HepG2 (cell line): ENCODE measurements at regions not wholly inside any gene's neighbourhood (a gene's known extent, or its start where the extent isn't known, plus 50 kb on each side); places are given as distances from the start of the nearest gene placed in this dataset.

ENCODE experiments used
- ATAC-seq: fragments of 200-7000 bp; cut with Tn5 transposase; 3 replicates; pipeline ENCODE4 v1.9.1; 2020; ENCODE audit warnings: mild to moderate bottlenecking, moderate library complexity
- BruUV-seq: library from RNA; stranded (reverse); fragments of 400-500 nt; replicated peaks from 2 replicates; lab custom pipeline; 2021; lab: Mats Ljungman, UMichigan
- CTCF ChIA-PET: fragments of 300-600 bp; formaldehyde crosslinking; extraction: SDS; loops from one replicate; lab custom pipeline; 2021; ENCODE audit warnings: low total read pairs, inconsistent platforms, low intra/inter-chr PET ratio; lab: Yijun Ruan, JAX
- POLR2A ChIA-PET: fragments of 350-600 bp; sonication (Branson Sonifier 250); formaldehyde crosslinking; loops from one replicate; lab custom pipeline; 2020; ENCODE audit warnings: antibody characterized with exemption, inconsistent platforms; lab: Yijun Ruan, JAX
- DNase-seq: peaks from one replicate; pipeline ENCODE4 v3.0.0-alpha.2; 2015; ENCODE audit warnings: low spot score
- FAIRE-seq: peaks from 3 replicates; lab custom pipeline; 2011; peaks lifted over from hg19 to GRCh38; lab: Jason Lieb, UNC
- H2AFZ ChIP-seq: one replicate; pipeline ENCODE4 v1.6.1; 2011; ENCODE audit warnings: low read length, inconsistent platforms
- H3K27ac ChIP-seq: fragments of 300-600 bp; 3 replicates; pipeline ENCODE4 v1.8.0; 2011; ENCODE audit warnings: mixed run types, mild to moderate bottlenecking, mixed read lengths, low read length, inconsistent platforms; ENCODE audit not compliant: insufficient read depth; ENCODE audit errors: extremely low read length
- H3K27me3 ChIP-seq, 2 experiments: fragments of 200-600 bp in 1 of 2; 2 replicates in 1 of 2; 3 replicates in 1 of 2; pipeline versions ENCODE4 v1.6.0 to v1.8.0; 2011; ENCODE audit warnings: low read length in 2 of 2, mild to moderate bottlenecking in 2 of 2, moderate library complexity in 2 of 2, inconsistent platforms in 1 of 2; ENCODE audit not compliant: insufficient read depth in 2 of 2, control insufficient read depth in 1 of 2
- H3K36me3 ChIP-seq, 2 experiments: fragments of 200-600 bp in 1 of 2; replicated peaks in 1 of 2; 2 replicates in 1 of 2; 3 replicates in 1 of 2; pipeline versions ENCODE4 v1.5.1 to v1.8.0; 2011; ENCODE audit warnings: low read length in 2 of 2, inconsistent platforms in 1 of 2; ENCODE audit not compliant: insufficient read depth in 2 of 2, control insufficient read depth in 1 of 2
- H3K4me1 ChIP-seq: 2 replicates; pipeline ENCODE4 v1.5.1; 2012; ENCODE audit warnings: low read length, inconsistent platforms; ENCODE audit not compliant: insufficient read depth
- H3K4me2 ChIP-seq: 2 replicates; pipeline ENCODE4 v1.6.0; 2011; ENCODE audit warnings: low read depth, low read length, inconsistent platforms
- H3K4me3 ChIP-seq, 3 experiments: fragments of 200-600 bp in 1 of 3; sonication (generic), shearing (Covaris generic) in 1 of 3; replicated peaks in 1 of 3; 2 replicates each; pipeline ENCODE4 v1.5.1; 2011 to 2016; ENCODE audit warnings: low read length in 3 of 3, inconsistent platforms in 2 of 3, low read depth in 2 of 3, mild to moderate bottlenecking in 2 of 3, control low read depth in 1 of 3, mixed read lengths in 1 of 3; ENCODE audit not compliant: insufficient read depth in 1 of 3
- H3K79me2 ChIP-seq: one replicate; pipeline ENCODE4 v1.6.1; 2011; ENCODE audit warnings: low read length, inconsistent platforms; ENCODE audit not compliant: insufficient read depth
- H3K9ac ChIP-seq: 2 replicates; pipeline ENCODE4 v1.6.0; 2011; ENCODE audit warnings: mild to moderate bottlenecking, low read depth, low read length, inconsistent platforms; ENCODE audit not compliant: insufficient read depth
- H3K9me3 ChIP-seq: 2 replicates; pipeline ENCODE4 v1.5.1; 2012; ENCODE audit warnings: mild to moderate bottlenecking, low read length
- H4K20me1 ChIP-seq: 2 replicates; pipeline ENCODE4 v1.6.0; 2011; ENCODE audit warnings: inconsistent platforms, mild to moderate bottlenecking, low read length, moderate library complexity; ENCODE audit not compliant: insufficient read depth
- FOSL2 ChIP-seq: sonication (generic); formaldehyde crosslinking; IDR thresholded peaks from 2 replicates; pipeline ENCODE4 v1.4.0; 2020; ENCODE audit warnings: missing genetic modification reagents
- ISX ChIP-seq: sonication (generic); formaldehyde crosslinking; conservative IDR thresholded peaks from 2 replicates; pipeline ENCODE4 v1.5.0; 2020; ENCODE audit warnings: missing genetic modification reagents
- NFYB ChIP-seq: sonication (generic); formaldehyde crosslinking; IDR thresholded peaks from 2 replicates; pipeline ENCODE4 v1.4.0; 2020; ENCODE audit warnings: missing genetic modification reagents
- ZNF296 ChIP-seq: sonication (generic); formaldehyde crosslinking; conservative IDR thresholded peaks from 2 replicates; pipeline ENCODE4 v1.5.0; 2020; ENCODE audit warnings: mild to moderate bottlenecking, missing genetic modification reagents
- ZNF720 ChIP-seq: sonication (generic); formaldehyde crosslinking; IDR thresholded peaks from 2 replicates; pipeline ENCODE4 v1.4.0; 2020; ENCODE audit warnings: missing genetic modification reagents
- WGBS: methylation state at CpG from one replicate; pipeline ENCODE4 v1.1.6; 2017; ENCODE audit warnings: low lambda C conversion rate; 5-methylcytosine and 5-hydroxymethylcytosine counted together
- in situ Hi-C: cut with HindIII; loops from 2 replicates; pipeline ENCODE4 v1.10.0; 2017; ENCODE audit warnings: low pct_unique_long_range_greater_than_20kb; ENCODE audit not compliant: extremely low pct_ligation_motif_present
- intact Hi-C: fragments of 100-400 bp; cut with micrococcal nuclease; formaldehyde crosslinking; loops from one replicate; pipeline ENCODE4 v1.10.0; 2022; ENCODE audit not compliant: unreplicated experiment

- Histone ChIP-seq H3K27ac (no peak overlapping the region), H3K4me2 (no peak overlapping the region), H3K27me3 (peaks cover 12 to 48% of the 10 kb centered on the region in 2 experiments; a peak in 4 of 5 replicates), H3K9me3 (peaks cover 11% of the 10 kb centered on the region; the same call in 1 of the 2 replicates), H3K4me3 (no peak overlapping the region), H2AFZ (no peak overlapping the region), H3K9ac (no peak overlapping the region), H3K79me2 (no peaks in the 10 kb centered on the region), H3K4me1 (peaks cover 25% of the 10 kb centered on the region), H4K20me1 (no peaks in the 10 kb centered on the region), H3K36me3 (no peaks in the 10 kb centered on the region)
- in situ Hi-C loops (no loop called here), intact Hi-C loops (loop anchor here (1.0 kb wide), 1 partner anchor 34 kb away; no protein-coding TSS in a partner anchor)
- DNase-seq: no peak
- ChIA-PET POLR2A (no interaction called here), CTCF (no interaction called here)
- FAIRE-seq: no peak
- no peak for ATAC-seq
- TF ChIP-seq ZNF296 (no peak), ISX (CRISPR knock-in tag) (no peak), NFYB (CRISPR knock-in tag) (0 out of 2 replicates have a peak, but pooled peaks have one; percentile 16)
- BruUV-seq: no TSS peak
- 34% methylated on average over 6 of the region's 6 CpGs for WGBS
These were observed 279.9 kb upstream of the NEBL start for GRCh38 chr10:21176934-21177480.

- in situ Hi-C loops (no loop called here), intact Hi-C loops (loop anchor here (1.0 kb wide), 1 partner anchor 32 kb away; no protein-coding TSS in a partner anchor)
- no peak overlapping the region for H2AFZ ChIP-seq
- ChIA-PET POLR2A (no interaction called here), CTCF (no interaction called here)
- H4K20me1 ChIP-seq: no peaks in the 10 kb centered on the region
- peaks cover 11% of the 10 kb centered on the region; the same call in 1 of the 2 replicates for H3K9me3 ChIP-seq
- no peak for FAIRE-seq
- peaks cover 25% of the 10 kb centered on the region for H3K4me1 ChIP-seq
- H3K27ac ChIP-seq: no peak overlapping the region
- H3K9ac ChIP-seq: no peak overlapping the region
- TF ChIP-seq ZNF720 (CRISPR knock-in tag): no peak
- TF ChIP-seq FOSL2 (CRISPR knock-in tag): 0 out of 2 replicates have a peak, but pooled peaks have one; percentile 7
- H3K4me2 ChIP-seq: no peak overlapping the region
- H3K4me3 ChIP-seq: no peak overlapping the region
- H3K79me2 ChIP-seq: no peaks in the 10 kb centered on the region
- H3K36me3 ChIP-seq: no peaks in the 10 kb centered on the region
- no peak for DNase-seq
- BruUV-seq: no TSS peak
- no peak for ATAC-seq
- 24% methylated on average over 4 of the region's 4 CpGs for WGBS
- peaks cover 12 to 50% of the 10 kb centered on the region in 2 experiments; a peak in 4 of 5 replicates for H3K27me3 ChIP-seq
These were observed 278.7 kb upstream of the NEBL start for GRCh38 chr10:21175797-21176196.
